ENCODE measurements at regions not wholly inside any gene's neighbourhood (a gene's known extent, or its start where the extent isn't known, plus 50 kb on each side); places are given as distances from the start of the nearest gene placed in this dataset.

- H3F3A ChIP-seq (ENCODE audit: insufficient read depth), result no peaks in the 10 kb centered on the region
- no peak overlapping the region for H3K4me3 ChIP-seq (ENCODE audit: insufficient read depth, low read length, poor library complexity, severe bottlenecking)
- H4K20me1 ChIP-seq (ENCODE audit: low read depth, low read length), result no peaks in the 10 kb centered on the region
- H2AFZ ChIP-seq (ENCODE audit: low read depth, low read length, severe bottlenecking), result no peak overlapping the region
- H3K27ac ChIP-seq (ENCODE audit: low read depth, low read length), result no peak overlapping the region
- H3K9me3 ChIP-seq (ENCODE audit: insufficient read depth, low read length), result no peaks in the 10 kb centered on the region
- no peaks in the 10 kb centered on the region for H3K79me2 ChIP-seq (ENCODE audit: insufficient read depth, low read length)
- H3K27me3 ChIP-seq (ENCODE audit: low read length), result no peaks in the 10 kb centered on the region
- no peak overlapping the region for H3K9ac ChIP-seq (ENCODE audit: low read length)
- no peaks in the 10 kb centered on the region for H3K36me3 ChIP-seq (ENCODE audit: low read length)
- no peaks in the 10 kb centered on the region for H3K9me2 ChIP-seq (replicated peaks; ENCODE audit: insufficient read depth, low read length)
- H3K4me2 ChIP-seq (ENCODE audit: low read depth, low read length, poor library complexity, severe bottlenecking), result no peak overlapping the region
- TF ChIP-seq, protein P1, sequence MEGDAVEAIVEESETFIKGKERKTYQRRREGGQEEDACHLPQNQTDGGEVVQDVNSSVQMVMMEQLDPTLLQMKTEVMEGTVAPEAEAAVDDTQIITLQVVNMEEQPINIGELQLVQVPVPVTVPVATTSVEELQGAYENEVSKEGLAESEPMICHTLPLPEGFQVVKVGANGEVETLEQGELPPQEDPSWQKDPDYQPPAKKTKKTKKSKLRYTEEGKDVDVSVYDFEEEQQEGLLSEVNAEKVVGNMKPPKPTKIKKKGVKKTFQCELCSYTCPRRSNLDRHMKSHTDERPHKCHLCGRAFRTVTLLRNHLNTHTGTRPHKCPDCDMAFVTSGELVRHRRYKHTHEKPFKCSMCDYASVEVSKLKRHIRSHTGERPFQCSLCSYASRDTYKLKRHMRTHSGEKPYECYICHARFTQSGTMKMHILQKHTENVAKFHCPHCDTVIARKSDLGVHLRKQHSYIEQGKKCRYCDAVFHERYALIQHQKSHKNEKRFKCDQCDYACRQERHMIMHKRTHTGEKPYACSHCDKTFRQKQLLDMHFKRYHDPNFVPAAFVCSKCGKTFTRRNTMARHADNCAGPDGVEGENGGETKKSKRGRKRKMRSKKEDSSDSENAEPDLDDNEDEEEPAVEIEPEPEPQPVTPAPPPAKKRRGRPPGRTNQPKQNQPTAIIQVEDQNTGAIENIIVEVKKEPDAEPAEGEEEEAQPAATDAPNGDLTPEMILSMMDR (IDR thresholded peaks at IDR 0.05; ENCODE audit: insufficient read depth, low read length, poor library complexity, severe bottlenecking), result no peak
- TF ChIP-seq EZH2phosphoT487 (conservative IDR thresholded peaks at IDR 0.05; ENCODE audit: low read length), result no peak
Measured at GRCh38 chrX:42442745-42443144, 335.2 kb downstream of the PPP1R2C start.

DNA sequence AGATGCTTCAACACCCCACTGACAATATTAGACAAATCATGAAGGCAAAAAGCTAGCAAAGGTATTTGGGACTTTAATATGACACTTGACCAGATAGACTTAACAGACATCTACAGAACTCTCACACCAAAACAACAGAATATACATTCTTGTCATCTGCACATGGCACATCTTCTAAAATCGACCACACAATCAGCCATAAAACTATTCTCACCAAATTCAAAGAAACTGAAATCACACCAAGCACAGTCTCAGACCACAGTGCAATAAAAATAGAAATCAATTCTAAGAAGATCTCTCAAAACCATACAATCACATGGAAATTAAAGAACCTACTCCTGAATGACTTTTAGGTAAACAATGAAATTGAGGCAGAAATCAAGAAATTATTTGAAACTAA is 340.8 kb downstream of the PPP1R2C start:
- no peak overlapping the region for H3K27ac ChIP-seq (ENCODE audit: low read depth, low read length)
- H3K36me3 ChIP-seq (ENCODE audit: low read length), result no peaks in the 10 kb centered on the region
- H4K20me1 ChIP-seq (ENCODE audit: low read depth, low read length), result no peaks in the 10 kb centered on the region
- no peak overlapping the region for H3K4me2 ChIP-seq (ENCODE audit: low read depth, low read length, poor library complexity, severe bottlenecking)
- TF ChIP-seq, protein P1 (IDR thresholded peaks at IDR 0.05; ENCODE audit: insufficient read depth, low read length, poor library complexity, severe bottlenecking), result no peak
- TF ChIP-seq EZH2phosphoT487 (conservative IDR thresholded peaks at IDR 0.05; ENCODE audit: low read length), result no peak
- H3K9ac ChIP-seq (ENCODE audit: low read length), result no peak overlapping the region
- no peak overlapping the region for H3K4me3 ChIP-seq (ENCODE audit: insufficient read depth, low read length, poor library complexity, severe bottlenecking)
- no peak overlapping the region for H2AFZ ChIP-seq (ENCODE audit: low read depth, low read length, severe bottlenecking)
- no peaks in the 10 kb centered on the region for H3K9me2 ChIP-seq (replicated peaks; ENCODE audit: insufficient read depth, low read length)
- no peaks in the 10 kb centered on the region for H3K9me3 ChIP-seq (ENCODE audit: insufficient read depth, low read length)
- H3F3A ChIP-seq (ENCODE audit: insufficient read depth), result no peaks in the 10 kb centered on the region
- H3K79me2 ChIP-seq (ENCODE audit: insufficient read depth, low read length), result no peaks in the 10 kb centered on the region
- no peaks in the 10 kb centered on the region for H3K27me3 ChIP-seq (ENCODE audit: low read length)

DNA sequence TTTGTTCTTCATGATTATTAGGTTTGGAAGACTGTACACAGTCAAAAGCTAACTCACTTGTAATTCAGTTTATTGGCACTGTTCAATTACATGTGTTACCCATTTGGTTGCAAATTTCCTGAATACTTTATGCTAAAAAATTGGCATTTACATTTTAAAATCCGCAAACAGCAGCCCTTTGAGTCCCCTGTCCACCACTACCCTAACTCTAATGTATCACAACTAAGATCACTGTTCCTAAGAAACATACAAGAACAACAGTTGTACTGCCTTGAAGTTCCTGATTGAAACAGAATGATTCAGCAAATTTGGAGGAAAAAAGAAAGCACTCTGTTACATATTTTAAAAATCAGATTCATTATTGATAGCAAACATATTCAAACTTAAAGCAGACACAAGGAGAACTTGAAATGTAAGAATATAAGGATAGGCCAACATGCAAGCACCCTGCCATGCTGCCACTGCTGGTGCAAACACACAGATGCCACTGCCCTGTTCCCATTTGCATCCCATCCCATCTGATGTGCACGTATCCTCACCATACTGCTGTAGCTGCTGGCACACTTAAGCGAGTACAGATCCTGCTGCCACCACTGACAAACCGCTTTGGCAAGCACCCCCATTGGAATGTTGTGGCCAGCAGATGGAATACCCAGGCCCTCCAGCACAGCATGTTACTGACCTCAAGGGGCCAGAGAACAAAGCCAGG is 343.4 kb downstream of the PPP1R2C start:
- Histone ChIP-seq H4K20me1 (ENCODE audit: low read depth, low read length) (no peaks in the 10 kb centered on the region), H3K9ac (ENCODE audit: low read length) (no peak overlapping the region), H3K79me2 (ENCODE audit: insufficient read depth, low read length) (no peaks in the 10 kb centered on the region), H3K36me3 (ENCODE audit: low read length) (no peaks in the 10 kb centered on the region), H3K9me2 (replicated peaks; ENCODE audit: insufficient read depth, low read length) (no peaks in the 10 kb centered on the region), H3K27me3 (ENCODE audit: low read length) (no peaks in the 10 kb centered on the region), H3K27ac (ENCODE audit: low read depth, low read length) (no peak overlapping the region), H3K4me3 (ENCODE audit: insufficient read depth, low read length, poor library complexity, severe bottlenecking) (no peak overlapping the region), H3K4me2 (ENCODE audit: low read depth, low read length, poor library complexity, severe bottlenecking) (no peak overlapping the region), H3F3A (ENCODE audit: insufficient read depth) (no peaks in the 10 kb centered on the region), H3K9me3 (ENCODE audit: insufficient read depth, low read length) (no peaks in the 10 kb centered on the region), H2AFZ (ENCODE audit: low read depth, low read length, severe bottlenecking) (no peak overlapping the region)
- TF ChIP-seq EZH2phosphoT487 (conservative IDR thresholded peaks at IDR 0.05; ENCODE audit: low read length), result no peak
- TF ChIP-seq, protein P1 (IDR thresholded peaks at IDR 0.05; ENCODE audit: insufficient read depth, low read length, poor library complexity, severe bottlenecking), result no peak

Measured in SU-DHL-6 (cell line).